Caco-2 (cell line): ENCODE measurements at regions not wholly inside any gene's neighbourhood (a gene's known extent, or its start where the extent isn't known, plus 50 kb on each side); places are given as distances from the start of the nearest gene placed in this dataset.

Experiments
- BruUV-seq: library from RNA; stranded (reverse); fragments of 400-500 nt; replicated peaks from 2 replicates; lab custom pipeline; 2021; lab: Mats Ljungman, UMichigan
- CTCF ChIA-PET: fragments of 300-600 bp; sonication (Branson Sonifier 250); formaldehyde crosslinking; loops from one replicate; lab custom pipeline; 2022; ENCODE audit warnings: antibody characterized with exemption; lab: Charles Lee
- POLR2A ChIA-PET: fragments of 300-600 bp; sonication (Branson Sonifier 250); formaldehyde crosslinking; loops from one replicate; lab custom pipeline; 2022; ENCODE audit warnings: antibody characterized with exemption; lab: Charles Lee
- DNase-seq, 2 experiments: peaks; one replicate each; pipeline versions ENCODE4 v3.0.0 to v3.0.0-alpha.2; 2020 to 2022
- H3K27me3 ChIP-seq: replicated peaks from 2 replicates; pipeline ENCODE4 v1.6.0; 2011; ENCODE audit warnings: low read length; ENCODE audit not compliant: control insufficient read depth, insufficient read depth
- H3K36me3 ChIP-seq: 2 replicates; pipeline ENCODE4 v1.5.1; 2011; ENCODE audit warnings: low read length; ENCODE audit not compliant: control insufficient read depth, insufficient read depth
- H3K4me1 ChIP-seq: fragments of 250-450 bp; sonication (Bioruptor Pico); 2 replicates; pipeline ENCODE4 v1.5.1; 2020; ENCODE audit warnings: mild to moderate bottlenecking
- H3K4me3 ChIP-seq: 2 replicates; pipeline ENCODE4 v1.5.1; 2011; ENCODE audit warnings: low read depth, mild to moderate bottlenecking, control low read depth, low read length
- H3K9me3 ChIP-seq: fragments of 250-450 bp; sonication (Bioruptor Pico); 2 replicates; pipeline ENCODE4 v1.5.1; 2020; ENCODE audit warnings: mild to moderate bottlenecking, moderate library complexity
- H3K27ac Mint-ChIP-seq: one replicate; pipeline ENCODE4 v1.8.0; 2022; ENCODE audit warnings: mixed read lengths; ENCODE audit not compliant: unreplicated experiment
- H3K27me3 Mint-ChIP-seq: one replicate; pipeline ENCODE4 v1.8.0; 2022; ENCODE audit warnings: mixed read lengths; ENCODE audit not compliant: insufficient read depth, unreplicated experiment
- H3K36me3 Mint-ChIP-seq: one replicate; pipeline ENCODE4 v1.8.0; 2022; ENCODE audit warnings: mild to moderate bottlenecking, mixed read lengths; ENCODE audit not compliant: insufficient read depth, unreplicated experiment
- H3K4me1 Mint-ChIP-seq: one replicate; pipeline ENCODE4 v1.8.0; 2022; ENCODE audit warnings: low read depth, mixed read lengths; ENCODE audit not compliant: unreplicated experiment
- H3K4me3 Mint-ChIP-seq: one replicate; pipeline ENCODE4 v1.8.0; 2022; ENCODE audit warnings: mild to moderate bottlenecking, moderate library complexity, mixed read lengths; ENCODE audit not compliant: unreplicated experiment
- H3K9me3 Mint-ChIP-seq: one replicate; pipeline ENCODE4 v1.8.0; 2022; ENCODE audit warnings: mixed read lengths; ENCODE audit not compliant: unreplicated experiment
- CTCF ChIP-seq, 2 experiments: fragments of 200-600 bp in 1 of 2; IDR thresholded peaks; 1 replicate in 1 of 2; 2 replicates in 1 of 2; pipeline versions ENCODE4 v1.5.1 to v1.8.0; 2011 to 2022; ENCODE audit warnings: antibody characterized with exemption in 1 of 2, control low read depth in 1 of 2, inconsistent platforms in 1 of 2, low read depth in 1 of 2, low read length in 1 of 2, mild to moderate bottlenecking in 1 of 2, moderate library complexity in 1 of 2; ENCODE audit not compliant: insufficient read depth in 1 of 2, severe bottlenecking in 1 of 2, unreplicated experiment in 1 of 2
- intact Hi-C: fragments of 100-400 bp; cut with micrococcal nuclease; formaldehyde crosslinking; loops from one replicate; pipeline ENCODE4 v1.10.0; 2022; ENCODE audit not compliant: unreplicated experiment

GRCh38 chr16:51464996-51465395 lies 313.9 kb upstream of the SALL1 start:
- H3K4me3 Mint-ChIP-seq, result no peak overlapping the region
- Histone ChIP-seq H3K4me1 (no peaks in the 10 kb centered on the region), H3K27me3 (no peaks in the 10 kb centered on the region), H3K36me3 (no peaks in the 10 kb centered on the region), H3K4me3 (no peak overlapping the region), H3K9me3 (no peaks in the 10 kb centered on the region)
- BruUV-seq, result no TSS peak
- intact Hi-C loops, result no loop called here
- H3K9me3 Mint-ChIP-seq, result no peaks in the 10 kb centered on the region
- no peak for DNase-seq
- no peaks in the 10 kb centered on the region for H3K4me1 Mint-ChIP-seq
- CTCF ChIA-PET, result interaction anchor here (0.6 kb wide), 1 partner anchor 1973 kb away, joined by 7 read pairs; no protein-coding TSS in a partner anchor
- peaks cover 10% of the 10 kb centered on the region for H3K27me3 Mint-ChIP-seq
- POLR2A ChIA-PET, result no interaction called here
- no peaks in the 10 kb centered on the region for H3K36me3 Mint-ChIP-seq
- H3K27ac Mint-ChIP-seq, result no peak overlapping the region
- TF ChIP-seq CTCF (IDR thresholded peaks at IDR 0.05; ENCODE audit: insufficient read depth in 1 of 2, low read depth in 1 of 2, low read length in 1 of 2, severe bottlenecking in 1 of 2, unreplicated experiment in 1 of 2), result no peak

- H3K27me3 Mint-ChIP-seq, result peaks cover 5% of the 10 kb centered on the region
- intact Hi-C loops, result no loop called here
- Histone ChIP-seq H3K4me1 (no peaks in the 10 kb centered on the region), H3K4me3 (no peak overlapping the region), H3K9me3 (no peaks in the 10 kb centered on the region), H3K36me3 (no peaks in the 10 kb centered on the region), H3K27me3 (no peaks in the 10 kb centered on the region)
- H3K36me3 Mint-ChIP-seq, result no peaks in the 10 kb centered on the region
- no peaks in the 10 kb centered on the region for H3K4me1 Mint-ChIP-seq
- no peak for DNase-seq
- POLR2A ChIA-PET, result no interaction called here
- BruUV-seq, result no TSS peak
- H3K4me3 Mint-ChIP-seq, result no peak overlapping the region
- no peak overlapping the region for H3K27ac Mint-ChIP-seq
- TF ChIP-seq CTCF (IDR thresholded peaks at IDR 0.05; ENCODE audit: insufficient read depth in 1 of 2, low read depth in 1 of 2, low read length in 1 of 2, severe bottlenecking in 1 of 2, unreplicated experiment in 1 of 2), result no peak
- CTCF ChIA-PET, result interaction anchor here (0.7 kb wide), 1 partner anchor 445 kb away, joined by 4 read pairs; no protein-coding TSS in a partner anchor
- no peaks in the 10 kb centered on the region for H3K9me3 Mint-ChIP-seq
These were observed 310.2 kb upstream of the SALL1 start for GRCh38 chr16:51461255-51461654.

- no peak overlapping the region for H3K4me3 Mint-ChIP-seq
- H3K36me3 Mint-ChIP-seq, result no peaks in the 10 kb centered on the region
- peaks cover 5% of the 10 kb centered on the region for H3K27me3 Mint-ChIP-seq
- H3K27ac Mint-ChIP-seq, result no peak overlapping the region
- no peak for DNase-seq
- intact Hi-C loops, result no loop called here
- ChIA-PET CTCF (no interaction called here), POLR2A (no interaction called here)
- no TSS peak for BruUV-seq
- Histone ChIP-seq H3K36me3 (no peaks in the 10 kb centered on the region), H3K4me3 (no peak overlapping the region), H3K4me1 (no peaks in the 10 kb centered on the region), H3K27me3 (no peaks in the 10 kb centered on the region), H3K9me3 (no peaks in the 10 kb centered on the region)
- H3K9me3 Mint-ChIP-seq, result no peaks in the 10 kb centered on the region
- H3K4me1 Mint-ChIP-seq, result no peaks in the 10 kb centered on the region
- TF ChIP-seq CTCF (IDR thresholded peaks at IDR 0.05; ENCODE audit: insufficient read depth in 1 of 2, low read depth in 1 of 2, low read length in 1 of 2, severe bottlenecking in 1 of 2, unreplicated experiment in 1 of 2), result no peak
These were observed 307.5 kb upstream of the SALL1 start for GRCh38 chr16:51458356-51459140.
